Esophagus (tissue), 2 donors: ENCODE measurements at regions not wholly inside any gene's neighbourhood (a gene's known extent, or its start where the extent isn't known, plus 50 kb on each side); places are given as distances from the start of the nearest gene placed in this dataset.

Experiments
- H3K27ac ChIP-seq, 2 donors: one replicate each; pipeline ENCODE4 v1.5.1; 2013; ENCODE audit warnings: low read depth in 2 of 2, mild to moderate bottlenecking in 2 of 2, inconsistent platforms in 1 of 2, low read length in 1 of 2, moderate library complexity in 1 of 2
- H3K27me3 ChIP-seq, 2 donors: one replicate each; pipeline ENCODE4 v1.6.1; 2013; ENCODE audit warnings: low read length in 2 of 2, control low read depth in 1 of 2, mild to moderate bottlenecking in 1 of 2; ENCODE audit not compliant: insufficient read depth in 2 of 2, control insufficient read depth in 1 of 2
- H3K36me3 ChIP-seq, 2 donors: one replicate each; pipeline ENCODE4 v1.6.1; 2013; ENCODE audit warnings: low read length in 1 of 2; ENCODE audit not compliant: control insufficient read depth in 2 of 2, insufficient read depth in 2 of 2
- H3K4me1 ChIP-seq, 2 donors: one replicate each; pipeline ENCODE4 v1.6.1; 2013; ENCODE audit warnings: low read length in 1 of 2; ENCODE audit not compliant: control insufficient read depth in 2 of 2, insufficient read depth in 2 of 2
- H3K4me3 ChIP-seq, 2 donors: one replicate each; pipeline ENCODE4 v1.5.1; 2013; ENCODE audit warnings: low read length in 2 of 2, mild to moderate bottlenecking in 2 of 2, low read depth in 1 of 2, moderate library complexity in 1 of 2
- H3K9me3 ChIP-seq, 2 donors: one replicate each; pipeline ENCODE4 v1.6.1; 2013; ENCODE audit warnings: mild to moderate bottlenecking in 2 of 2, low read depth in 1 of 2, low read length in 1 of 2, moderate library complexity in 1 of 2; ENCODE audit not compliant: control insufficient read depth in 2 of 2, insufficient read depth in 1 of 2
- WGBS, 2 donors: extraction: QIAGEN DNeasy Blood & Tissue Kit; methylation state at CpG; one replicate each; pipeline ENCODE4 v1.1.7; 2013; 5-methylcytosine and 5-hydroxymethylcytosine counted together
- donor health status: healthy with polysubstance abuse.
- donor health status: Bipolar disorder and iron deficiency.

DNA sequence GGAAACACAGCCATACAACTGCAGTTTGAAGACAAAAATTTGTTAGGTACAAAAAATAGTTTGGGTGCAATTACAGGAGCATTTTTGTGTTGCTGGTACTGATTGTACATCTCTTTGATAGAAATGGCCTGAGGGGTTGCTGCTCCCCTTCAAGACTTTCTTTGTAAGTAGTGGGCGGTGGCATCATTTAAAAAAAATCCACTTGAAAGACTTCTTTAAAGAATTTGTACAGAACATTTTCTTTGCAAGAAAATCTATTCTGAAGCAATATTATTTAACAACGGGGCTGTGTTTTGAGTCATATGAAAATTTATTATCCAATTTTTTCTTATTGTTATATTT is 144.1 kb upstream of the CAV2 start:
- Histone ChIP-seq H3K4me3 (no peak overlapping the region), H3K27me3 (no peaks in the 10 kb centered on the region), H3K27ac (peak overlapping the region in 1 of 2 donors; percentile 77), H3K36me3 (no peaks in the 10 kb centered on the region), H3K9me3 (no peaks in the 10 kb centered on the region), H3K4me1 (peaks cover 0 to 3% of the 10 kb centered on the region in 2 donors)
- 19 to 31% methylated on average over 2 of the region's 2 CpGs for WGBS, 2 donors

DNA sequence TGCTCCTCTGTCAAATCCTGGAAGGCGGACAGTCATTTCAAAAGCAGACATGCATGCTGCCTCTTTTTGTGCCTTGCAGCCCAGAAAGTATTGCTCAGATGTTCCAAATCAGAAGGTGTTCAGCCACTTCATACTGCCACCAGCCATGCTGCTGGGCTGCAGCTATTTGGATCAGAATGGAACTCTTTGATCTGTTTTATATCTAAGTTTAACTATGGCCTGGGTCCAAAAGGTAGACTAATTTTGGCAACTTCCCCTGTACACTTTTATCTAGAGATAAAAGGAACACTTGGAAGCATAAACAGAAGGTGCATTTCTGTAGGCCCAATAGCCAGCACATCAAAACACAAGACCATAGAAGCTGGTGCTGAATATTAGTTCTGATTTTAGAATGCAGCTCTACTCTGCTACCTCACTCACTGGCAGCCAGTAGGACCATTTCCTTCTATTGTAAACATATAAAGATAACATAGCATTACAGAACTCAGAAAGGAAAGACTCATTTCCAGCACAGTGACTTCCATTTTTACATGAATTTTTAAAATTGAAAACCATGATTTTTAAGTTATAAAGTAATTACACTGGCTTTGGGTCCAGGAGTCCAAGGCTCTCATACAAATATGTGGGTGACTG is 143.1 kb upstream of the CAV2 start:
- H3K36me3 ChIP-seq: no peaks in the 10 kb centered on the region
- peak overlapping the region in 1 of 2 donors; percentile 23 for H3K27ac ChIP-seq
- no peaks in the 10 kb centered on the region for H3K9me3 ChIP-seq
- 69 to 80% methylated on average over 1 of the region's 1 CpG for WGBS, 2 donors
- H3K4me3 ChIP-seq: no peak overlapping the region
- H3K27me3 ChIP-seq: no peaks in the 10 kb centered on the region
- peaks cover 0 to 3% of the 10 kb centered on the region in 2 donors for H3K4me1 ChIP-seq

DNA sequence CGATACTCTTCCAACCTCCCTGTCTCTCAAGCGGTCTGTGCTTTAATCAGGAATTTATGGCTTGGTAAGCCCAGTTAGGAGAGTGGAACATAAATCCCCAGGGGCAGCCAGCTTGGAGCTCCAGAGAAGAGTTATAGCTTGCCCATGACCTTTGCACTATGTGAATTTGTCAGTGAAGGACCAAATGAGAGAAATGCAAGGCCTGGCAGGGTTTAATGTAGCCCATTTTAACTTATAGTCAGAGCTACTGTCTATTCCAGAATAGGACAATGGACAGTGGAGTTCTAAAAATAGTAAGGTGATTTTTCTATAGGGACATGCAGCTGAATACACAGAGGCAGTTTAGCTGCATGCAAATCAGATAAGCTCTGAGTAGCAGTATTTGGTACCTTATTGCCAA is 142.6 kb upstream of the CAV2 start:
- H3K36me3 ChIP-seq: no peaks in the 10 kb centered on the region
- 63 to 85% methylated on average over 2 of the region's 2 CpGs for WGBS, 2 donors
- peaks cover 0 to 3% of the 10 kb centered on the region in 2 donors for H3K4me1 ChIP-seq
- no peaks in the 10 kb centered on the region for H3K9me3 ChIP-seq
- peak overlapping the region in 1 of 2 donors; percentile 23 for H3K27ac ChIP-seq
- H3K4me3 ChIP-seq: no peak overlapping the region
- H3K27me3 ChIP-seq: no peaks in the 10 kb centered on the region

DNA sequence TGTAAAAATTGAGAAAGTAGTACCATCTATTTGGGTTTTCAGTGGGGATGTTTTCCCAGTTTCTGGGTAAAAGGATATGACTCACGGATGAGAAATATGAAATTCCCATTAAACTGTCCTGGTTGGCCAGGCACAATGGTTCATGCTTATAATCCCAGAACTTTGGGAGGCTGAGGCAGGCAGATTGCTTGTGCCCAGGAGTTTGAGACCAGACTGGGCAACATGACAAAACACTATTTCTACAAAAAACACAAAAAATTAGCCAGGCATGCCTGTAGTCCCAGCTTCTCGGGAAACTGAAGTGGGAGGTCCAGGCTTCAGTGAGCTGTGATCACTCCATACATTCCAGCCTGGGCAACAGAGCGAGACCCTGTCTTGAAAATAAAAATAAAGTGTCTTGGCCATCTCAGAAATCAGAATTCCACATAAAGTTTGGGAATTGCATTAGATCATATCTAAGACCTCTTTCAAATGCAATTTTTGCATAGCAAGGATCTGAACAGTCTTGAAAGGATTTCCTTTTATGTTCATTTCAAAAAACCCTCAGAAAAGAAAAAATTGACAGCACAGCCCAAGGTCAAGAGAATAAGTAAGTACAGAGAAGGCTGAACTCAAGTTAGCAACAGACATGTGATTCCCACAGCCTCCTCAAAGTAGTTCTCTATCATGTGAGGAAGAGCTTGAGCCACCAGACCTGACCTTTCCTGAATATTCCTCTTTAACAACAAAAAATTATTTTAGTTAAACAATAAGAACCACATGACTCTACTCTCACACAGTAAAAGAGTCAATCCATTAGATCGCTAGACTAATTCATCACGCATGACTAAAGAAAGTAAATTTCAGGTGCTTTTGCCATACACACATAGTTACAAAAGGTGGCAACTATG is 141.5 kb upstream of the CAV2 start:
- Histone ChIP-seq H3K27me3 (no peaks in the 10 kb centered on the region), H3K9me3 (no peaks in the 10 kb centered on the region), H3K36me3 (no peaks in the 10 kb centered on the region), H3K4me3 (no peak overlapping the region), H3K27ac (no peak overlapping the region), H3K4me1 (peaks cover 0 to 3% of the 10 kb centered on the region in 2 donors)
- WGBS, 2 donors: 80 to 86% methylated on average over 5 of the region's 5 CpGs

DNA sequence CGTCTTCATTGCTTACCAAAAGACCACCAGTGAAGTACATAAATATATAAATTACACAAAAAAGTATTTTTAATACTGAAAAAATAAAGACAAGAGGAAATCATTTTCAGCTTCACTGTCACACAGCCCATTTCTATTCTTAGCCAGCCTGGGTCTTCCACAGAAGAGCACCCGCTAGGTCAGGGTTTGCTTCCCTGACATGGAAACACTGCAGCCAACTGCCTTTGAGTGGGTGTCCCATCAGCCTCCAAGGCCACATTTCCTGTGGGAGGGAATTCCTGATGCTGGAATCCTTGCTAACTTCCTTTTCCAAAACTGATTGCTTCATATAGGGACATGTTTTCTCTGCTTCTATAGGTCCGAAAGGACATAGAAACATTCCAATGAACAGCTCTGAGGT is 137.8 kb upstream of the CAV2 start:
- 91 to 93% methylated on average over 3 of the region's 3 CpGs for WGBS, 2 donors
- H3K36me3 ChIP-seq: no peaks in the 10 kb centered on the region
- no peak overlapping the region for H3K27ac ChIP-seq
- no peak overlapping the region for H3K4me3 ChIP-seq
- no peaks in the 10 kb centered on the region for H3K9me3 ChIP-seq
- H3K4me1 ChIP-seq: no peaks in the 10 kb centered on the region
- no peaks in the 10 kb centered on the region for H3K27me3 ChIP-seq

DNA sequence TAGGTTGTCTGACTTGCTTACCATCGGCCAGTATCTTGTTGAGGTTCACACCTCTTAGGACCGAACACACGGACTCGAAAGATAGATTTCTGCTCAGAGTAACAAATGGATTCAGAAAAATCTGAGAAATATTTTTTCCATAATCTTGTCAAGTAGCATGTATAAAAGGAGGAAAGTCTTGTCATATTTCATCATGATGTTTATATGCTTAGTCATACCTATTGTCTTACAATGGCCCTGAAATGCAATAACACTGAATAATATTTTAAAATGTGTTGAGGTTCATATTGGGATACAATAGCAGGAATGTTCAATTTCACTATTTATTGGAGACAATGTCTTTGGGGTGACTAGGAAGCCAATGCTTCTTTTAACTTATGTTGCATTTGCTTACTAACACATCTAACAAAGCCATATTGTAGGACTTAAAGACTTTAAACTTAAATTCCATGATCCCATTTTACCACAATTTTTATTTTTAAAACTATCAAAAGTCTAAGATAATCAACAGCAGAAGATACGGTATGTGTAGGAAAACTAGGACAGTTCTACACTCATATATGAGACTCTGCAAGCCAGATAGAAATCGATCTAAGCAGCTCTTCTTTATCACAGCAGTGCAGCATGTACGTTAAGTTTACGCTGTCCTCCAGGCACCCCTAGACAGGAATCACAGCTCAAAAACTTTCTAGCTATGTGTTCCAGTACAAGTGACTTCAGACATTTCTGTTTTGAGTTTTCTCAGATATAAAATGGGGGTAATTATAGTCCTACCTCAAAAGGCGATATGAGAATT is 135.7 kb upstream of the CAV2 start:
- no peak overlapping the region for H3K4me3 ChIP-seq
- no peaks in the 10 kb centered on the region for H3K4me1 ChIP-seq
- H3K36me3 ChIP-seq: no peaks in the 10 kb centered on the region
- H3K9me3 ChIP-seq: no peaks in the 10 kb centered on the region
- no peaks in the 10 kb centered on the region for H3K27me3 ChIP-seq
- no peak overlapping the region for H3K27ac ChIP-seq
- 94 to 95% methylated on average over 9 of the region's 9 CpGs for WGBS, 2 donors

DNA sequence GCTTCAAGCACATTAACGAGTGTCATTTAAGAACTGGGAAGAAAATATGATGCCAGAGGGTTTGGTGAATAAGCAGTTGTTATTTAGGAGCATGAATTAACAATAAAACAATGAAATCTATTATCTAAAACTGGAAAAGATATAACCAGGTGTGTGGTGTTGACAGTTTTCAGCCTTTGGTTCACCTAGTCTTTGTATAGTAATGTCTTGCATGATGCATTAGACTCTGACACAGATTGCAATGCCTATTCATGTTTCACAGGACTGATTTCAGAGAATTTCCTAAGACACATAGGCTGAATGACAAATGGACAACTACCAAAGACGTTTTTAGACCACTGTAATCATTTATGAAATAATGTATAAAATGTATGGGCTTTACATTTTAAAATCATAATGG is 135.1 kb upstream of the CAV2 start:
- Histone ChIP-seq H3K9me3 (no peaks in the 10 kb centered on the region), H3K4me3 (no peak overlapping the region), H3K4me1 (no peaks in the 10 kb centered on the region), H3K27me3 (no peaks in the 10 kb centered on the region), H3K27ac (no peak overlapping the region), H3K36me3 (no peaks in the 10 kb centered on the region)
- 78 to 84% methylated on average over 2 of the region's 2 CpGs for WGBS, 2 donors

DNA sequence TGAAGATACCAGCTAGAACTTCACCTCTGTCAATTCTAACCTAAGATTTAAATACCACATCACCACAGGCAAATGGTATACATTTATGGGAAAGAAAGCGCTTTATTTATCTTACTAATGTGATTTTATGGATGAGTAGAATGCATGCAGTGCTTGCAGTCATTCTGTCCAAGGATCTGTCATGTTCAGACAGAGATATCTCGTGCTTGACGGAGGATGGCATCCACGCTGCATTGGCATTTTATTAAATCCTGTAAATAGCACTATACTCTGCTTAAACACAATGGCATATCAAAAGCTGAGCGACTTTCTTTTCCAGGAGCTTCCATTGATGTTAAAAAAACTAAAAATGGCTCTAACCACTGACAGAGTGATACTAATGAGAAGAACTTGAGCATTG is 133.7 kb upstream of the CAV2 start:
- Histone ChIP-seq H3K9me3 (no peaks in the 10 kb centered on the region), H3K27me3 (peaks cover 0 to 2% of the 10 kb centered on the region in 2 donors), H3K4me1 (no peaks in the 10 kb centered on the region), H3K4me3 (no peak overlapping the region), H3K27ac (no peak overlapping the region), H3K36me3 (peaks cover 0 to 2% of the 10 kb centered on the region in 2 donors)
- WGBS, 2 donors: 52 to 77% methylated on average over 5 of the region's 5 CpGs

DNA sequence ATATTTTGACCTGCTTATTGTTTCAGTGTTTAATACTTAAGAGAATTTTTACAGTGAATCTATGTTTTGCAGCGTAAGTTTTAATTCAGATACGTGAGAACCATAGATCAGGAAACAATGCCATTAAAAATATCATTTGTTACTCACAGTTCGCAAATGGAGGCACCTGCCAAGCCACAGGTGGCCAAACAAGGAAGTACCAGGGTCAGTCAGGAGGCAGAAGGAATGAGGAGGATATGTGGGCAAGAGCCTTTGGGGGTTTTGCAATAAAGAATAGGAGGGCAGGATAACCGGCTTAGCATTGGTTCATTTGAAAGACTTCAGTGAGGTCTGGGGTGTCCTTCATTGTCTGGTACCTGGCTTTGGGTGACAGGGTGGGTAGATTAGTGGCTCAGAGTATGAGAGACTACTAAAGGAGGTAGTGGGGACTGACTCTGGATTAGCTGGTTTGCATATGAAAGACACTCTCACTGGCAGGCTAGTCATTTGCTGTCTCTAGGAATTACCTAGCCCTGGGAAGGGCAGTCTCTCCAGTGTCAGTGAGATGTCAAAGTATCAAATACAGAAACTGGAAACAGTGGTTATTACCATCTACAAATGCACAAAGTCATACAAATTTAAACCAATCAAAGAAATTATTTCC is 132.2 kb upstream of the CAV2 start:
- Histone ChIP-seq H3K9me3 (no peaks in the 10 kb centered on the region), H3K27me3 (peaks cover 0 to 2% of the 10 kb centered on the region in 2 donors), H3K27ac (no peak overlapping the region), H3K4me1 (no peaks in the 10 kb centered on the region), H3K36me3 (peaks cover 0 to 2% of the 10 kb centered on the region in 2 donors), H3K4me3 (no peak overlapping the region)
- WGBS, 2 donors: 89 to 94% methylated on average over 4 of the region's 4 CpGs
